Muscle layer of duodenum (tissue), 2 donors: ENCODE measurements at regions not wholly inside any gene's neighbourhood (a gene's known extent, or its start where the extent isn't known, plus 50 kb on each side); places are given as distances from the start of the nearest gene placed in this dataset.

ENCODE experiments used
- H3K27ac ChIP-seq: one replicate; pipeline ENCODE4 v1.7.0; 2013; ENCODE audit warnings: mild to moderate bottlenecking, low read length
- H3K27me3 ChIP-seq: one replicate; pipeline ENCODE4 v1.7.0; 2013; ENCODE audit warnings: low read depth, mild to moderate bottlenecking, control low read depth, low read length
- H3K36me3 ChIP-seq, 2 donors: one replicate each; pipeline ENCODE4 v1.7.0; 2013; ENCODE audit warnings: low read length in 2 of 2, control low read depth in 1 of 2, mild to moderate bottlenecking in 1 of 2; ENCODE audit not compliant: insufficient read depth in 2 of 2, control insufficient read depth in 1 of 2
- H3K4me1 ChIP-seq, 2 donors: one replicate each; pipeline ENCODE4 v1.7.0; 2013; ENCODE audit warnings: low read length in 2 of 2, mild to moderate bottlenecking in 2 of 2, control low read depth in 1 of 2, moderate library complexity in 1 of 2; ENCODE audit not compliant: insufficient read depth in 2 of 2, control insufficient read depth in 1 of 2
- H3K4me3 ChIP-seq, 2 donors: one replicate each; pipeline ENCODE4 v1.7.0; 2013; ENCODE audit warnings: low read length in 2 of 2, low read depth in 1 of 2, mild to moderate bottlenecking in 1 of 2
- H3K9me3 ChIP-seq, 2 donors: one replicate each; pipeline ENCODE4 v1.7.0; 2013; ENCODE audit warnings: low read length in 2 of 2, control low read depth in 1 of 2, mild to moderate bottlenecking in 1 of 2; ENCODE audit not compliant: control insufficient read depth in 1 of 2
- donor health status: healthy.

DNA sequence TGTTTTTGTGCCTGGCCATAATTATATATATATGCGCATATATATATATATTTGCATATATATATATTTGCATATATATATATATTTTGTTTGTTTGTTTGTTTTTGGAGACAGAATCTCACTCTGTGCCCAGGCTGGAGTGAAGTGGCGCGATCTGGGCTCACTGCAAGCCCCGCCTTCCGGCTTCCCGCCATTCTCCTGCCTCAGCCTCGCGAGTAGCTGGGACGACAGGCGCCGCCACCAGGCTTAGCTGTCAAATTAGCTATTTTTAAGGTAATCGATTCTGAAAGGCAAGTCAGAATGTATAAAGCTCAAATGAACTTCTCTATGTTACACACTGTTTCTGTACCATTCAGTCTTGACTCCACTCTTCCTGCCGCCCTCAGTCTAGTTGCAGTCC lies 273.3 kb downstream of the TRIML1 start:
- H3K36me3 ChIP-seq, result no peaks in the 10 kb centered on the region
- H3K4me3 ChIP-seq, result no peak overlapping the region
- no peak overlapping the region for H3K27ac ChIP-seq
- H3K9me3 ChIP-seq, result no peaks in the 10 kb centered on the region
- H3K27me3 ChIP-seq, result no peaks in the 10 kb centered on the region
- H3K4me1 ChIP-seq, result no peaks in the 10 kb centered on the region

DNA sequence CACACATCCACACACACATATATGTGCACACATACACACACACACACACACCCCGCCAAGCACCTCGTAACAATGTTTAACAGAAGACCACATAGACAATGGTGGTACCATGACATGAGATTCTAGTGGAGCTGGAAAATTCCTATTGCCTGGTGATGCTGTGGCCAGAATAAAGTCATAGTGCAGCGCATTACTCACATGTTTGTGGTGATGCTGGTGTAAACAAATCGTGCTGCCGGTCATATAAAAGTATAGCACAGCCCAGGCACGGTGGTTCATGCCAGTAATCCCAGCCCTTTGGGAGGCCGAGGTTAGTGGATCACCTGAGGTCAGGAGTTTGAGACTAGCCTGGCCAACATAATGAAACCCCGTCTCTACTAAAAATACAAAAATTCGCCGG lies 275.2 kb downstream of the TRIML1 start:
- Histone ChIP-seq H3K36me3 (no peaks in the 10 kb centered on the region), H3K9me3 (no peaks in the 10 kb centered on the region), H3K27me3 (no peaks in the 10 kb centered on the region), H3K4me1 (no peaks in the 10 kb centered on the region), H3K27ac (no peak overlapping the region), H3K4me3 (no peak overlapping the region)

DNA sequence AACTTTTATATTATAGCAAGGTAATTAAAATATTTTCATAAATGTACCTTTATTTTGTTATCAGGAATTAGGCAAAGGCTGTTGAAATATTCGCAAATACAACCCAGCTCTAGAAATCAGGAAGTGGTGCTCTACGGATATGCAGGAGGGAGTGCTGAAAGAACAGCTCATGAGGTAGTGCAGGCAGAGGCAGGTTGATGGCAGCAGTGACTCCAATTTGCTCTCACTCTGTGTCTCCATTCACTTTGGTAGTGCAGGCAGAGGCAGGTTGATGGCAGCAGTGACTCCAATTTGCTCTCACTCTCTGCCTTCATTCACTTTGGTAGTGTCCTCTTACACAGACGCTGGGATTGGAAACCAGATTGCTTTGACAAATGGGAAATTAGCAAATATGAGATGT lies 277.9 kb downstream of the TRIML1 start:
- Histone ChIP-seq H3K4me1 (no peaks in the 10 kb centered on the region), H3K36me3 (no peaks in the 10 kb centered on the region), H3K9me3 (no peaks in the 10 kb centered on the region), H3K27ac (no peak overlapping the region), H3K4me3 (no peak overlapping the region), H3K27me3 (no peaks in the 10 kb centered on the region)

DNA sequence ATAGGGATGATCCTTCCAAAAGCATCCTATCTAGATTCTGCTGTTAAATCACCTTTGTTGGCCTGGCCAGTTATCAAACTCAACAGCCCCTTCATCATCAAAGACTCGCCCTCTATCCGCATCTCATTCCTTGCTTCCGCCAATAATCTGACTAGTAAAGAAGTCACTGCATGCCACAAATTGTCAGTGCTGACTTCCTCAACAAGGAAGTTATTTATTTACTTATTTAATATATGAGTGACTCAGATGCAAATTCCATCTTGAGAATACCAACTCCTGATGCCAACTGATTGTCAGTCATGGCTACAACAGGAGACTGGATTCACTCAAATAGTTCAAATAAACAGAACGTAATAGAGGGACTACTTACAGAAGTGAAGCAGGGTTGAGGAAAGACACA lies 283.8 kb downstream of the TRIML1 start:
- Histone ChIP-seq H3K27ac (no peak overlapping the region), H3K4me1 (no peaks in the 10 kb centered on the region), H3K9me3 (no peaks in the 10 kb centered on the region), H3K36me3 (no peaks in the 10 kb centered on the region), H3K4me3 (no peak overlapping the region), H3K27me3 (no peaks in the 10 kb centered on the region)

DNA sequence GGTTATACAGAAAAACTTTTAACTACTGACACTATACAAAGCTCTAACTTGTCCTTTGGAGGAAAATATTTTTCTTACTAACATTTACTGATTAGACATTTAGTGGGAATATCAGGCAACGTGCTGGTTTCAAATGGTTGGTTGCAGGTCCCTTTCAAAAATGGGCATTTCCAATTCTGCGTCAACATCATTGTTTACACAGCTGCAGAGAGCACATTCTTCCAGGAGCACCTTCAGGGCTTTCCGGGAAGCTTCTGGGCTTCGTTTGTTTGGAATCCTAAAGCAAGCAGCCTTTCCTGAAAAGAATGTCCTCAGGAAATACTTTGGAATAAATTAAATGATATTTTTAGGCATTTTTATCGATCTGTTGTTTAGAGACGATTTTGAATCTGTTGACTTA lies 289.7 kb downstream of the TRIML1 start:
- H3K9me3 ChIP-seq, result no peaks in the 10 kb centered on the region
- no peak overlapping the region for H3K4me3 ChIP-seq
- no peaks in the 10 kb centered on the region for H3K4me1 ChIP-seq
- H3K36me3 ChIP-seq, result no peaks in the 10 kb centered on the region
- no peak overlapping the region for H3K27ac ChIP-seq
- no peaks in the 10 kb centered on the region for H3K27me3 ChIP-seq

DNA sequence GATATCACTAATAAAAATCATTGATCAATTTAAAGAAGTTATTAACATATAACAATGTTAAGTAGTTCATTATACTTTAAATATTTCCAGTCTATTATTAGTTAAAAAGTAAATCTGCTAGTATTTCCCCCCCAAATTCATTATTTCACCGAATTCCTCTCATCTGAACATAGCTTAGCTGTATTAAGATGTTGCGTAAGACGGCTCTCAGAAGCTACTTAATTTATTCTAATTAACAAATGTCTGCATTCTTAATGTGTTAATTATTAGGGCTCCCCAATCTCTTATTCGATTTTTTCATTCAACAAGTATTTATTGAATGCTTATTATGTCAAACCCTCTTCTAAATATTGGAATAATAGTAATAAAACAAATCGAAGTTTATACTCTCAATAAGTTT lies 290.7 kb downstream of the TRIML1 start:
- Histone ChIP-seq H3K9me3 (no peaks in the 10 kb centered on the region), H3K36me3 (no peaks in the 10 kb centered on the region), H3K27me3 (no peaks in the 10 kb centered on the region), H3K4me3 (no peak overlapping the region), H3K4me1 (no peaks in the 10 kb centered on the region), H3K27ac (no peak overlapping the region)

DNA sequence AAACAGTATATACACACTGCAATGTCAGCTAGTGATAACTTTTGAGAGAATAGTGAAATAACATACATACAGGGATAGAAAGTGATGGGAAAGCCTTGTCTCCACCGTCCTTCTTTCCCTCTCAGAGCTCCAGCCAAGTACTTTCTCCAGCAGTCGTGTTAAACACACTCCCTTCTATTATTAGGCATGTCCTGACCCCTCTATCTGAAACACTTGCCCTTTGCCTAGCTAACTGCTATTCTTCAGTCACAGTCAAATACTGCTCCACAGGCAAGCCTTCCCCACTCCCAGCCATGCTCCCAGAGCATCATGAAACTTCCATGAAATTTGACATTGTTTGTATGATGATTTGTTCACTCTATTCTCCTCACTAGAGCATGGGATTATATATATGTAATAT lies 291.1 kb downstream of the TRIML1 start:
- no peaks in the 10 kb centered on the region for H3K27me3 ChIP-seq

DNA sequence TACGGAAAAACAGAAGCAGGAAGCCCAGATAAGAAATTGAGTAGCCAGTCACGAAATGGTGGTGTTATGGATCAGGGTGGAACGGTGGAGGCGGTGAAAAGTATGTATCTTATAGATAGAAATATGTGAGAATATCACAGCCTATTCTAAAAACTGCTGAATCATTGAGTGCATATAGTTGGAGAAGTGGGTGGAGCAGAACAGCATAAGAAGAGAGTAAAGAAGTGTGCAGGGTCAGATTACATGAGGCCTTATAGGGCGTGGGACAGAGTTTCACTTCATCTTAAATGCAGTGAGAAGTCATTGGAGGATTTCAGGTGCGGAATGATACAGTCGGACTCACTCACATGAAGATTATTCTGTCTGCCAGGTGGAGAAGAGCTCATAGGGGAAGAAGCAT lies 293.1 kb downstream of the TRIML1 start:
- Histone ChIP-seq H3K27me3 (no peaks in the 10 kb centered on the region), H3K36me3 (no peaks in the 10 kb centered on the region), H3K4me3 (no peak overlapping the region), H3K4me1 (no peaks in the 10 kb centered on the region), H3K27ac (no peak overlapping the region), H3K9me3 (no peaks in the 10 kb centered on the region)

More for the DNA sequence above, 291.1 kb downstream of the TRIML1 start:
- Histone ChIP-seq H3K4me3 (no peak overlapping the region), H3K27ac (no peak overlapping the region), H3K4me1 (no peaks in the 10 kb centered on the region), H3K9me3 (no peaks in the 10 kb centered on the region), H3K36me3 (no peaks in the 10 kb centered on the region)

DNA sequence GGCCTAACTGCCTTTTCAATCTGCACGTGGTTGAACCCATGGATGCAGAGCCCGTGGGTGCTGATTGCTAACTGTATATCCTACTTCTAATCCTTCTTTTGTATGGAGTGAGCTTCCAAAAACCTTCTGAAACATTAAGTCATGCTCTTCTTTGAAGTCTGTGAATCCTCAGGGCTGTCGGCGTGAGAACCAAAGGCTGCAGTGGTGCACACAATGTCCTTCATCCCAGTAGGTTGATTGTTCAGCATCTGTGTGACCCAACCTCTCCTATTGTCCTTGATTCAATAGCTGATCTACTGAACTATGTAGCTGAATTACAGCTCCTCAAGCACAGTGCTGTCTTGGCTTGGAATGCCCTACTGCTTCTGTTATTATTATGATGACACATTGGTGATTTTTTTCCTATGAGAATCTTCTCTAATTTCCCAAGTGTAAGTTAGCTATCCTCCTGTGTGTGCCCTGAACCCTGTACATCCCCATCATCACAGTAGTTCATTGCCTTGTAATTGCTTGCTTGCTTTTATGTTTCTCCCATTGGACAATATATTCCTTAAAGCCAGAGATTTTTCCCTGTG lies 294.6 kb downstream of the TRIML1 start:
- Histone ChIP-seq H3K4me1 (no peaks in the 10 kb centered on the region), H3K9me3 (no peaks in the 10 kb centered on the region), H3K27ac (no peak overlapping the region), H3K27me3 (no peaks in the 10 kb centered on the region), H3K4me3 (no peak overlapping the region), H3K36me3 (no peaks in the 10 kb centered on the region)

DNA sequence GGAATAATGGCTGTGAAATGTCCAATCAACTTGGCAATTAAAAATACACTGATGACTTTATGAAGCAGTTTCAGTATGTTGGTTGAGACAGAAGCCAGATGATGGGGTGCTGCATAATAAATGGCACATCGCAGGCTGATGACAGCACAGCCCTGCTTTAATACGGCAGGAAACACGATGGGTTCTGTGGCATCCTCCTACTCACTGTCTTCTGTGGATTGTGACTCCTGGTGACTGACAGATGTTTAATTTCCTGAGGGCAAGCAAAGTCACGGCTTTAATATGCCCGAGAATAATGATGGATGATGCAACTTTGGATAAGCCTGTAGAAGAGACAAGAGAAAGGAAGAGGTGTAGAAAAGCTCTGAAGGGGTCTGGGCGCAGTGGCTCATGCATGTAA lies 295.4 kb downstream of the TRIML1 start:
- no peaks in the 10 kb centered on the region for H3K36me3 ChIP-seq
- H3K9me3 ChIP-seq, result no peaks in the 10 kb centered on the region
- H3K4me3 ChIP-seq, result no peak overlapping the region
- peaks cover 0 to under 1% of the 10 kb centered on the region in 2 donors for H3K4me1 ChIP-seq
- H3K27ac ChIP-seq, result no peak overlapping the region
- H3K27me3 ChIP-seq, result no peaks in the 10 kb centered on the region

DNA sequence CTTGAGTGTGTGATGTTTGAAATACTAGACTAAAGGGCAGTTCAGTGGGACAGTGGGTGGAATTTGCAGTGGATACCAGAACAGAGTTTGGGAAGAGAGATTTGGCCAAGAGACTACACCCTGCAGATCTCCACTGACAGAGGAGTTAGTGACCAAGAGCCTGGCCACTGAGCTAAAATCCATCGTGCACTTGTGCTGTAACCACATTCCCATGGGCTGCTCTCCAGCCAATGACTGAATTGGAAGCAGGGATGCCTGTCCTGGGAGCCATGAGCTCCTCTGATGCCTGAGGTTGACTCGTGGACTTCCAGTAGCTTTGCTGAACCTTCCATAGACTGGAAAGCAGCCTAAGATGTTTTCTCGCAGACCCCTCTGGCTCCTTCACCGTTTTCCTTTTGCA lies 296.1 kb downstream of the TRIML1 start:
- Histone ChIP-seq H3K4me3 (no peak overlapping the region), H3K27ac (no peak overlapping the region), H3K9me3 (no peaks in the 10 kb centered on the region), H3K4me1 (peaks cover 0 to 8% of the 10 kb centered on the region in 2 donors), H3K36me3 (no peaks in the 10 kb centered on the region), H3K27me3 (no peaks in the 10 kb centered on the region)

DNA sequence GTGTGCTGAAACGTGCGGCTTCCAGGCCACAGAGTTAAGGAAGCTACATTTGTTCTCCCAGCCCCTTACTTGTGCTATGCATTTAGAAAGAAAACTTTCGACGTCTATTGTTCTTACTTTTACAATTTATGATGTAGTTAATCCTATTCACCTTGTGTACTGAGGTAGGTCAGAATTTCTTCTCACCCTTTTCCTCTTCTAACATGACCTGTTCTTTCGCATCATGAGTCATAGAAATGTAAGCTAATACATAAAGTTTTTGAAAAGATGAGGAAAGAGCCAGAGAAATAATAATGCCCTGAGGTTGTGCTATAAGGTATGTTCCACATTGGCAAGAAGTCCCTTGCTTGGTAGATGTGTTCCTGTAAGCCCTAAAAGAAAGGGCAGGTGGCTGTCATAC lies 298.3 kb downstream of the TRIML1 start:
- H3K27me3 ChIP-seq, result no peaks in the 10 kb centered on the region
- no peak overlapping the region for H3K27ac ChIP-seq
- no peaks in the 10 kb centered on the region for H3K9me3 ChIP-seq
- no peaks in the 10 kb centered on the region for H3K36me3 ChIP-seq
- H3K4me1 ChIP-seq, result peaks cover 0 to 9% of the 10 kb centered on the region in 2 donors
- no peak overlapping the region for H3K4me3 ChIP-seq
